B cell (primary cell): ENCODE measurements at regions not wholly inside any gene's neighbourhood (a gene's known extent, or its start where the extent isn't known, plus 50 kb on each side); places are given as distances from the start of the nearest gene placed in this dataset.

Experiments used
- ATAC-seq: fragments of 200-7000 bp; cut with Tn5 transposase; one replicate; pipeline ENCODE4 v1.10.0; 2021; ENCODE audit warnings: low read depth, mild to moderate bottlenecking, moderate number of reproducible peaks, moderate library complexity
- CTCF ChIA-PET: fragments of 350-600 bp; sonication (Branson Sonifier 250); formaldehyde crosslinking; loops from one replicate; lab custom pipeline; 2021; ENCODE audit warnings: antibody characterized with exemption, inconsistent platforms; lab: Charles Lee
- POLR2A ChIA-PET: fragments of 350-600 bp; sonication (Branson Sonifier 250); formaldehyde crosslinking; loops from one replicate; lab custom pipeline; 2021; ENCODE audit warnings: antibody characterized with exemption; lab: Charles Lee
- DNase-seq: peaks from one replicate; pipeline ENCODE4 v3.0.0; 2013
- H2AFZ ChIP-seq: 2 replicates; pipeline ENCODE4 v1.6.1; 2012; ENCODE audit warnings: mild to moderate bottlenecking, low read depth, low read length; ENCODE audit not compliant: insufficient read depth, poor library complexity, severe bottlenecking
- H3K27ac ChIP-seq, 2 donors: 1 replicate in 1 of 2; 2 replicates in 1 of 2; pipeline ENCODE4 v1.5.1; 2012 to 2013; ENCODE audit warnings: low read length in 2 of 2, mild to moderate bottlenecking in 2 of 2, moderate library complexity in 1 of 2
- H3K27me3 ChIP-seq, 4 experiments: fragments of 200-600 bp in 1 of 4; sonication (generic) in 1 of 4; replicated peaks in 1 of 4; 1 replicate in 2 of 4; 2 replicates in 2 of 4; pipeline versions ENCODE4 v1.6.1 to v1.7.0; 2013 to 2016; ENCODE audit warnings: low read length in 3 of 4, mild to moderate bottlenecking in 2 of 4, mixed read lengths in 1 of 4, moderate library complexity in 1 of 4; ENCODE audit not compliant: insufficient read depth in 4 of 4, control insufficient read depth in 3 of 4; ENCODE audit errors: control extremely low read depth in 1 of 4
- H3K36me3 ChIP-seq, 2 experiments: replicated peaks in 1 of 2; 1 replicate in 1 of 2; 2 replicates in 1 of 2; pipeline versions ENCODE4 v1.6.1 to v1.7.1; 2013; ENCODE audit warnings: low read length in 1 of 2; ENCODE audit not compliant: insufficient read depth in 2 of 2, control insufficient read depth in 1 of 2; ENCODE audit errors: control extremely low read depth in 1 of 2, extremely low read depth in 1 of 2
- H3K4me1 ChIP-seq, 2 donors: fragments of 200-600 bp in 1 of 2; sonication (generic) in 1 of 2; 1 replicate in 1 of 2; 2 replicates in 1 of 2; pipeline versions ENCODE4 v1.5.1 to v1.6.1; 2013 to 2017; ENCODE audit warnings: low read length in 2 of 2; ENCODE audit not compliant: control insufficient read depth in 2 of 2, insufficient read depth in 2 of 2
- H3K4me2 ChIP-seq: replicated peaks from 2 replicates; pipeline ENCODE3; 2012; ENCODE audit warnings: mild to moderate bottlenecking, low read depth, low read length; ENCODE audit not compliant: poor library complexity, severe bottlenecking
- H3K4me3 ChIP-seq, 5 experiments: fragments of 200-600 bp in 1 of 5; sonication (generic) in 1 of 5; 1 replicate in 3 of 5; 2 replicates in 2 of 5; pipeline versions ENCODE4 v1.5.1 to v1.7.0; 2011 to 2016; ENCODE audit warnings: low read length in 4 of 5, mild to moderate bottlenecking in 4 of 5, low read depth in 2 of 5, control low read depth in 1 of 5, moderate library complexity in 1 of 5; ENCODE audit not compliant: insufficient read depth in 1 of 5; ENCODE audit errors: control extremely low read depth in 1 of 5, extremely low read depth in 1 of 5
- H3K79me2 ChIP-seq: fragments of 200-600 bp; sonication (generic); one replicate; pipeline ENCODE4 v1.6.0; 2016; ENCODE audit warnings: low read length; ENCODE audit not compliant: control insufficient read depth, insufficient read depth
- H3K9ac ChIP-seq: fragments of 200-600 bp; sonication (generic); 2 replicates; pipeline ENCODE4 v1.6.1; 2017; ENCODE audit warnings: mild to moderate bottlenecking, low read length, moderate library complexity
- H3K9me3 ChIP-seq, 3 donors: one replicate each; pipeline versions ENCODE4 v1.6.1 to v1.7.1; 2013; ENCODE audit warnings: low read length in 2 of 3; ENCODE audit not compliant: control insufficient read depth in 2 of 3, insufficient read depth in 1 of 3; ENCODE audit errors: control extremely low read depth in 1 of 3
- H4K20me1 ChIP-seq: 2 replicates; pipeline ENCODE4 v1.6.0; 2012; ENCODE audit warnings: mild to moderate bottlenecking, low read length; ENCODE audit not compliant: insufficient read depth, control insufficient read depth, poor library complexity, severe bottlenecking
- H3K27ac Mint-ChIP-seq: one replicate; pipeline ENCODE4 v1.8.0; 2021; ENCODE audit warnings: mixed read lengths
- H3K27me3 Mint-ChIP-seq: one replicate; pipeline ENCODE4 v1.8.0; 2021; ENCODE audit warnings: mixed read lengths
- H3K4me1 Mint-ChIP-seq: one replicate; pipeline ENCODE4 v1.8.0; 2021; ENCODE audit warnings: mixed read lengths
- H3K4me3 Mint-ChIP-seq: one replicate; pipeline ENCODE4 v1.8.0; 2021; ENCODE audit warnings: mixed read lengths
- H3K9me3 Mint-ChIP-seq: one replicate; pipeline ENCODE4 v1.8.0; 2022; ENCODE audit warnings: mixed read lengths; ENCODE audit not compliant: insufficient read depth
- EZH2 ChIP-seq: IDR thresholded peaks from 2 replicates; pipeline ENCODE4 v1.6.1; 2012; ENCODE audit warnings: borderline replicate concordance, low read depth, mild to moderate bottlenecking, moderate library complexity, low read length; ENCODE audit not compliant: insufficient read depth, poor library complexity, severe bottlenecking
- WGBS: methylation state at CpG from one replicate; pipeline ENCODE4 v1.1.5; 2013; ENCODE audit warnings: missing lambda C conversion rate; ENCODE audit not compliant: insufficient coverage; 5-methylcytosine and 5-hydroxymethylcytosine counted together
- intact Hi-C: fragments of 100-400 bp; cut with micrococcal nuclease; formaldehyde crosslinking; loops from one replicate; pipeline ENCODE4 v1.10.0; 2022
- TF ChIP-seq, protein P1 (sequence below): fragments of 200-600 bp; IDR thresholded peaks from one replicate; pipeline ENCODE4 v1.8.0; 2022; ENCODE audit warnings: antibody characterized with exemption, mild to moderate bottlenecking

DNA sequence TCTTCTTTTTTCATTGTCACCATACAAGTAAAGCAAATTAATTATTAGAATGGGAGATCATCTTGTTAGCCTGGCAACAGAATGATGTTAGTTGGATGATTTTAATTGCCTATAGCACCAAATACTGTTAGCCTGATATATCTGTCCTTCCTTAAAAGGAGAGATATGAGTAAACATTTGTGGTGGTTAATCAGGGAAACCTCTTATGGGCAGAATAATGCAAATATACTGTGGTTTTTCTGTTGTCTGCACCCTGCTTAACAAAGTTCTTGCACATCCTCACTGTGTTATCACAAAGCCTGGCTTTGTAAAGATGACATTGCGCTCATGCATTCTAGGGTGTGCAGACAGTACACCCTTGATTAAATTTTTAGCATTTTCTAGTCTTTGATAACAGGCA lies 254.9 kb upstream of the SMC2 start:
- H3K27ac Mint-ChIP-seq, result no peak overlapping the region
- Histone ChIP-seq H3K36me3 (no peaks in the 10 kb centered on the region), H3K27me3 (no peaks in the 10 kb centered on the region), H3K79me2 (no peaks in the 10 kb centered on the region), H3K27ac (no peak overlapping the region), H3K4me3 (no peak overlapping the region), H2AFZ (no peak overlapping the region), H3K4me2 (no peak overlapping the region), H3K9ac (no peak overlapping the region), H4K20me1 (no peaks in the 10 kb centered on the region), H3K4me1 (no peaks in the 10 kb centered on the region), H3K9me3 (no peaks in the 10 kb centered on the region)
- no peaks in the 10 kb centered on the region for H3K27me3 Mint-ChIP-seq
- no peaks in the 10 kb centered on the region for H3K9me3 Mint-ChIP-seq
- H3K4me1 Mint-ChIP-seq, result no peaks in the 10 kb centered on the region
- no CpG with 5 or more reads among the region's 1 CpG for WGBS
- DNase-seq (no peak), ATAC-seq (no peak)
- POLR2A ChIA-PET, result no interaction called here
- intact Hi-C loops, result no loop called here
- CTCF ChIA-PET, result no interaction called here
- H3K4me3 Mint-ChIP-seq, result no peak overlapping the region
- TF ChIP-seq, protein P1, sequence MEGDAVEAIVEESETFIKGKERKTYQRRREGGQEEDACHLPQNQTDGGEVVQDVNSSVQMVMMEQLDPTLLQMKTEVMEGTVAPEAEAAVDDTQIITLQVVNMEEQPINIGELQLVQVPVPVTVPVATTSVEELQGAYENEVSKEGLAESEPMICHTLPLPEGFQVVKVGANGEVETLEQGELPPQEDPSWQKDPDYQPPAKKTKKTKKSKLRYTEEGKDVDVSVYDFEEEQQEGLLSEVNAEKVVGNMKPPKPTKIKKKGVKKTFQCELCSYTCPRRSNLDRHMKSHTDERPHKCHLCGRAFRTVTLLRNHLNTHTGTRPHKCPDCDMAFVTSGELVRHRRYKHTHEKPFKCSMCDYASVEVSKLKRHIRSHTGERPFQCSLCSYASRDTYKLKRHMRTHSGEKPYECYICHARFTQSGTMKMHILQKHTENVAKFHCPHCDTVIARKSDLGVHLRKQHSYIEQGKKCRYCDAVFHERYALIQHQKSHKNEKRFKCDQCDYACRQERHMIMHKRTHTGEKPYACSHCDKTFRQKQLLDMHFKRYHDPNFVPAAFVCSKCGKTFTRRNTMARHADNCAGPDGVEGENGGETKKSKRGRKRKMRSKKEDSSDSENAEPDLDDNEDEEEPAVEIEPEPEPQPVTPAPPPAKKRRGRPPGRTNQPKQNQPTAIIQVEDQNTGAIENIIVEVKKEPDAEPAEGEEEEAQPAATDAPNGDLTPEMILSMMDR, result no peak
- no peak for TF ChIP-seq EZH2

DNA sequence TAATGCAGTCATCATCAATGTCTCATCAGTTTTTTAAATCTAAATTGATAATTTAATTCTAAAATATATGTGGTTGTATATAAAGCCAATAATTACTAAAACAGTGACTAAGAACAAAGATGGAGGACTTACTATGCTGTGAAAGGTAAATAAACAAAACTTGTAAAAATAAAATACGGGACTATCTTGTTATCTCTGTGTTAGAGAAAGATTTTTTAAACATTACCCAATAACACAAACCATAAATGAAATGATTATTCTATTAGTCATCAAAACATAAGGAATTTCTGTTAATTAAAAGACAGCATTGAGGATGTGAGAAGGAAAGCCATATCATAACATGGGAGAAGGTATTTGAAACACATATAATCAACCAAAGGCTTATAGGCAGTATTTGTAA lies 226.2 kb upstream of the SMC2 start:
- Histone ChIP-seq H3K4me1 (no peaks in the 10 kb centered on the region), H3K79me2 (no peaks in the 10 kb centered on the region), H2AFZ (no peak overlapping the region), H3K9me3 (no peaks in the 10 kb centered on the region), H3K36me3 (no peaks in the 10 kb centered on the region), H3K27me3 (no peaks in the 10 kb centered on the region), H3K27ac (no peak overlapping the region), H3K4me2 (no peak overlapping the region), H4K20me1 (no peaks in the 10 kb centered on the region), H3K9ac (no peak overlapping the region), H3K4me3 (no peak overlapping the region)
- no peak for DNase-seq
- Mint-ChIP-seq H3K27ac (no peak overlapping the region), H3K9me3 (no peaks in the 10 kb centered on the region), H3K27me3 (no peaks in the 10 kb centered on the region), H3K4me1 (no peaks in the 10 kb centered on the region), H3K4me3 (no peak overlapping the region)
- intact Hi-C loops, result no loop called here
- TF ChIP-seq, protein P1, result no peak
- no peak for TF ChIP-seq EZH2
- ChIA-PET POLR2A (no interaction called here), CTCF (no interaction called here)
- no CpG with 5 or more reads among the region's 1 CpG for WGBS
- no peak for ATAC-seq
